ENCODE measurements at regions not wholly inside any gene's neighbourhood (a gene's known extent, or its start where the extent isn't known, plus 50 kb on each side); places are given as distances from the start of the nearest gene placed in this dataset.
"Not testable (repeated sequence)": the region's sequence is repeated elsewhere in the genome, so short reads cannot be mapped to it uniquely, and the experiment has no call there.

GRCh38 chr5:10126900-10127299, 122.8 kb downstream of the ATPSCKMT start:
- no peak for DNase-seq (ENCODE audit: low spot score)

GRCh38 chr5:10125116-10125515, 124.6 kb downstream of the ATPSCKMT start:
- no peak for DNase-seq (ENCODE audit: low spot score)

- DNase-seq (ENCODE audit: low spot score) = no peak
Observed at GRCh38 chr5:10124287-10124686, 125.4 kb downstream of the ATPSCKMT start.

GRCh38 chr5:10123254-10123989, 126.3 kb downstream of the ATPSCKMT start:
- no peak for DNase-seq (ENCODE audit: low spot score)

- no peak for DNase-seq (ENCODE audit: low spot score)
Observed at GRCh38 chr5:10122076-10122726, 127.5 kb downstream of the ATPSCKMT start.

- no peak for DNase-seq (ENCODE audit: low spot score)
Observed at GRCh38 chr5:10120934-10121333, 128.8 kb downstream of the ATPSCKMT start.

GRCh38 chr5:10118150-10118549, 131.5 kb downstream of the ATPSCKMT start:
- no peak for DNase-seq (ENCODE audit: low spot score)

GRCh38 chr5:10116594-10116993, 133.1 kb downstream of the ATPSCKMT start:
- DNase-seq (ENCODE audit: low spot score) = no peak

- no peak for DNase-seq (ENCODE audit: low spot score)
Observed at GRCh38 chr5:10115669-10116068, 134.0 kb downstream of the ATPSCKMT start.

- peak; percentile 61 for DNase-seq (ENCODE audit: low spot score)
Observed at GRCh38 chr5:10111571-10111970, 138.1 kb downstream of the ATPSCKMT start.

GRCh38 chr5:10110228-10110627, 139.5 kb downstream of the ATPSCKMT start:
- no peak for DNase-seq (ENCODE audit: low spot score)

GRCh38 chr5:10109299-10109698, 140.4 kb downstream of the ATPSCKMT start:
- DNase-seq (ENCODE audit: low spot score) = no peak

GRCh38 chr5:10106806-10107205, 142.9 kb downstream of the ATPSCKMT start:
- DNase-seq (ENCODE audit: low spot score) = no peak

- no peak for DNase-seq (ENCODE audit: low spot score)
Observed at GRCh38 chr5:10106285-10106684, 143.4 kb downstream of the ATPSCKMT start.

- DNase-seq (ENCODE audit: low spot score) = no peak
Observed at GRCh38 chr5:10102706-10103497, 146.8 kb downstream of the ATPSCKMT start.

GRCh38 chr5:10102235-10102634, 147.5 kb downstream of the ATPSCKMT start:
- DNase-seq (ENCODE audit: low spot score) = not testable (repeated sequence)

GRCh38 chr5:10099548-10099947, 150.1 kb downstream of the ATPSCKMT start:
- no peak for DNase-seq (ENCODE audit: low spot score)

- no peak for DNase-seq (ENCODE audit: low spot score)
Observed at GRCh38 chr5:10091701-10092100, 158.0 kb downstream of the ATPSCKMT start.

GRCh38 chr5:10090074-10090473, 159.6 kb downstream of the ATPSCKMT start:
- DNase-seq (ENCODE audit: low spot score) = no peak

- no peak for DNase-seq (ENCODE audit: low spot score)
Observed at GRCh38 chr5:10085185-10085584, 164.5 kb downstream of the ATPSCKMT start.

GRCh38 chr5:10081584-10081983, 168.1 kb downstream of the ATPSCKMT start:
- no peak for DNase-seq (ENCODE audit: low spot score)

GRCh38 chr5:10077791-10078545, 171.7 kb downstream of the ATPSCKMT start:
- DNase-seq (ENCODE audit: low spot score) = no peak
